ENCODE measurements at regions not wholly inside any gene's neighbourhood (a gene's known extent, or its start where the extent isn't known, plus 50 kb on each side); places are given as distances from the start of the nearest gene placed in this dataset.
A peak's percentile ranks its signal among the peaks of the same experiment; 100 is the strongest.

DNA sequence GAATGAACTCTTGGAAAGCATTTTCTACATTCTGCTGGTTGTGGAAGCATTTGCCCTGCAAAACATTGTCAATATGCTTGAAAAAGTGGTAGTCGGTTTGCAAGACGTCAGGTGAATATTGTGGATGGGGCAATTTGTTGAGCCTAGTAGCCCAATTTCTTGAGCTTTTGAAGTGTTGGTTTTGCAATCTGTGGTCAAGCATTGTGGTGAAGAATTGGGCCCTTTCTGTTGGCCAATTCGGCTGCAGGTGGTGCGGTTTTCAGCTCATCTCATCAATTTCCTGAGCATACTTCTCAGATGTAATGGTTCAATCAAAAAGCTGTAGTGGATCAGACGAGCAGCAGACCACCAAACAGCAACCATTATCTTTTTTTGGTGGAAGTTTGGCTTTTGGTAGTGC lies 426.8 kb upstream of the CDH9 start:
- H3K9me3 ChIP-seq (ENCODE audit: insufficient read depth in 2 of 2, low read depth in 1 of 2, low read length in 1 of 2), result no peaks in the 10 kb centered on the region
- CTCF ChIA-PET (ENCODE audit: partially characterized antibody), result interaction anchor here (0.6 kb wide), 2 partner anchors 134 to 372 kb away, joined by 3 read pairs; no protein-coding TSS in a partner anchor
- POLR2A ChIA-PET (ENCODE audit: partially characterized antibody), result interaction anchor here (1.2 kb wide), 1 partner anchor 10 kb away, joined by 4 read pairs; no protein-coding TSS in a partner anchor
- TF ChIP-seq SP1 (IDR thresholded peaks at IDR 0.05; ENCODE audit: low read depth, low read length) (no peak), RNF2 (IDR thresholded peaks at IDR 0.05; ENCODE audit: borderline replicate concordance, low read depth, low read length, missing control alignments, poor library complexity, severe bottlenecking) (no peak), TEAD4 (IDR thresholded peaks at IDR 0.05; ENCODE audit: low read depth, low read length) (no peak), JUN (IDR thresholded peaks at IDR 0.05; ENCODE audit: low read depth, low read length) (no peak), RFX5 (IDR thresholded peaks at IDR 0.05; ENCODE audit: borderline replicate concordance, low read depth, low read length) (no peak), YY1 (IDR thresholded peaks at IDR 0.05; ENCODE audit: low read depth, low read length) (no peak), TBP (IDR thresholded peaks at IDR 0.05; ENCODE audit: low read depth, low read length) (no peak), JUND (IDR thresholded peaks at IDR 0.05; ENCODE audit: low read length) (no peak), CHD1 (IDR thresholded peaks at IDR 0.05; ENCODE audit: low read depth, low read length) (no peak), CBX5 (IDR thresholded peaks at IDR 0.05; ENCODE audit: low read depth, low read length) (no peak), SP2 (IDR thresholded peaks at IDR 0.05; ENCODE audit: low read length) (no peak), EP300 (IDR thresholded peaks at IDR 0.05; ENCODE audit: borderline replicate concordance in 1 of 2, low read depth in 2 of 2, low read length in 2 of 2) (no peak), TAF1 (IDR thresholded peaks at IDR 0.05; ENCODE audit: low read depth, low read length) (no peak), GABPA (IDR thresholded peaks at IDR 0.05; ENCODE audit: borderline replicate concordance, insufficient read depth, low read length) (no peak), SIRT6 (IDR thresholded peaks at IDR 0.05; ENCODE audit: low read length) (no peak), CEBPB (IDR thresholded peaks at IDR 0.05; ENCODE audit: low read depth, low read length) (no peak)

More for the DNA sequence above, 426.8 kb upstream of the CDH9 start:
- Histone ChIP-seq H2BK20ac (ENCODE audit: low read length) (no peak overlapping the region), H2AK5ac (ENCODE audit: low read depth, low read length) (no peak overlapping the region), H3K79me2 (ENCODE audit: control insufficient read depth in 1 of 2, insufficient read depth in 2 of 2, low read length in 2 of 2) (no peaks in the 10 kb centered on the region), H3K27me3 (replicated peaks in 1 of 4; ENCODE audit: control insufficient read depth in 3 of 4, extremely low read depth in 1 of 4, insufficient read depth in 3 of 4, low read length in 3 of 4) (no peaks in the 10 kb centered on the region), H3K18ac (ENCODE audit: extremely low read depth, low read length) (no peak overlapping the region), H3K36me3 (ENCODE audit: control insufficient read depth in 2 of 4, insufficient read depth in 4 of 4, low read length in 3 of 4) (no peaks in the 10 kb centered on the region), H2BK12ac (ENCODE audit: low read depth, low read length) (no peak overlapping the region), H3K4me1 (replicated peaks in 1 of 4; ENCODE audit: control insufficient read depth in 3 of 4, insufficient read depth in 4 of 4, low read length in 3 of 4) (no peaks in the 10 kb centered on the region; a peak in 1 of 7 replicates), H3K56ac (replicated peaks; ENCODE audit: insufficient read length, low read depth, low read length) (no peak overlapping the region), H3K79me1 (ENCODE audit: low read depth, low read length) (no peaks in the 10 kb centered on the region), H4K5ac (ENCODE audit: insufficient read length, low read depth, low read length) (no peak overlapping the region), H3K14ac (ENCODE audit: insufficient read length) (no peak overlapping the region), H3K4me3 (ENCODE audit: extremely low read depth in 1 of 4, insufficient read depth in 2 of 4, low read depth in 3 of 4, low read length in 4 of 4) (no peak overlapping the region), H4K8ac (ENCODE audit: extremely low read depth, insufficient read depth, low read length) (no peak overlapping the region), H3K27ac (ENCODE audit: low read depth, low read length) (no peak overlapping the region), H4K20me1 (replicated peaks in 1 of 2; ENCODE audit: control insufficient read depth in 1 of 2, insufficient read depth in 2 of 2, low read length in 2 of 2) (no peaks in the 10 kb centered on the region), H2BK120ac (replicated peaks; ENCODE audit: low read depth, low read length) (no peak overlapping the region), H4K91ac (replicated peaks; ENCODE audit: insufficient read length, low read length) (no peak overlapping the region), H3K23ac (ENCODE audit: insufficient read length) (no peak overlapping the region), H3K4ac (replicated peaks; ENCODE audit: insufficient read length, low read depth, low read length) (no peak overlapping the region), H3K23me2 (ENCODE audit: low read depth, low read length) (no peaks in the 10 kb centered on the region), H2BK5ac (ENCODE audit: low read depth, low read length) (no peak overlapping the region), H2AFZ (ENCODE audit: low read length) (peak overlapping the region; percentile 27; the same call in 1 of the 2 replicates), H3K9ac (replicated peaks in 1 of 4; ENCODE audit: extremely low read depth in 1 of 4, low read depth in 3 of 4, low read length in 3 of 4) (no peak overlapping the region), H2BK15ac (ENCODE audit: low read length) (no peak overlapping the region), H3K4me2 (ENCODE audit: insufficient read depth in 1 of 2, low read depth in 2 of 2, low read length in 2 of 2) (no peak overlapping the region)
- DNase-seq (ENCODE audit: low read depth in 1 of 2, low spot score in 2 of 2), result no peak
- FAIRE-seq, result no peak
- 91% methylated on average over 5 of the region's 5 CpGs; no CpG with 5 or more reads in 1 of the 2 experiments for WGBS, 2 experiments (ENCODE audit: extremely low coverage in 1 of 2, insufficient coverage in 1 of 2, insufficient read length in 1 of 2, insufficient replicate concordance in 2 of 2, low coverage in 1 of 2, low lambda C conversion rate in 2 of 2, missing lambda C conversion rate in 1 of 2)

Measured in H1 (cell line).